22Rv1 (cell line): ENCODE measurements at regions not wholly inside any gene's neighbourhood (a gene's known extent, or its start where the extent isn't known, plus 50 kb on each side); places are given as distances from the start of the nearest gene placed in this dataset.

Source experiments
- H3K27ac ChIP-seq: fragments of 450-650 bp; 2 replicates; pipeline ENCODE4 v1.5.1; 2017
- ZFX ChIP-seq: fragments of 450-650 bp; IDR thresholded peaks from 2 replicates; pipeline ENCODE4 v1.6.1; 2017; ENCODE audit warnings: antibody characterized with exemption, borderline replicate concordance
- TF ChIP-seq, protein P1 (sequence below): fragments of 450-650 bp; IDR thresholded peaks from 2 replicates; pipeline ENCODE4 v1.5.1; 2017; ENCODE audit warnings: mild to moderate bottlenecking

DNA sequence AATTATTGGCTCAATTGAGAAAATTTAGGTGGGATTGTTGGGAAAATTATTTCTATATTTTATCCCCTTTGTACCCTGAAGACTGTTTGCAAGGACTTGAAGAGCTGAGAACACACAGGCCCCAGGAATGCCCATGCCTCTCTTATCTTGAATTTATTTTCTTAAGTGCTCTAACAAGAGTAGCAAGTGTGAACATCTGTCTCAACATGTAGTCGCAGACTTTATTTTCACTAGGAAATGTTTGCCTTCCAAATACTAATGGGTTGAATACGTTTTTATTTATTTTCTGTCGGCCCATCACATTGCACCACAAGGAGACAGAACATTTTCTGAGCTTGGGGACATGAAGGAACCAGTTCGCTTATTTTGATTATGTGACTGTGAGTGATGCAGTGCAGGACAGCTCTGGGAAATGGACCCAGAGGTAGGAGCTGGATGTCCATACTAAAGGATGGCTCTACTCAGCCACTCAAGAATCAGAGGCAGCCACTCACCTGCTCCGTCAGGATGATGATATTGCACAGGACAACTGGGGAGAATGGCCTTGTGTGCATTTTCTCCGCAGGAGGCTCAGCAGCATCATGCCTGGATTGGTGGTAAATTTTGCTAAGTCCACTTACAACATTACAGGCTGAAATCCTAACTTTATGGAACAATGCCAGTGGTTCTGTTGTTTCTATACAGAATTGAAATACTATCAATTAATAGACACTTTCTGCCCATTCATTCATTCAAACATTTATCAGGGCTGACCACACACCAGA lies 332.7 kb downstream of the FGFR2 start:
- TF ChIP-seq, protein P1, sequence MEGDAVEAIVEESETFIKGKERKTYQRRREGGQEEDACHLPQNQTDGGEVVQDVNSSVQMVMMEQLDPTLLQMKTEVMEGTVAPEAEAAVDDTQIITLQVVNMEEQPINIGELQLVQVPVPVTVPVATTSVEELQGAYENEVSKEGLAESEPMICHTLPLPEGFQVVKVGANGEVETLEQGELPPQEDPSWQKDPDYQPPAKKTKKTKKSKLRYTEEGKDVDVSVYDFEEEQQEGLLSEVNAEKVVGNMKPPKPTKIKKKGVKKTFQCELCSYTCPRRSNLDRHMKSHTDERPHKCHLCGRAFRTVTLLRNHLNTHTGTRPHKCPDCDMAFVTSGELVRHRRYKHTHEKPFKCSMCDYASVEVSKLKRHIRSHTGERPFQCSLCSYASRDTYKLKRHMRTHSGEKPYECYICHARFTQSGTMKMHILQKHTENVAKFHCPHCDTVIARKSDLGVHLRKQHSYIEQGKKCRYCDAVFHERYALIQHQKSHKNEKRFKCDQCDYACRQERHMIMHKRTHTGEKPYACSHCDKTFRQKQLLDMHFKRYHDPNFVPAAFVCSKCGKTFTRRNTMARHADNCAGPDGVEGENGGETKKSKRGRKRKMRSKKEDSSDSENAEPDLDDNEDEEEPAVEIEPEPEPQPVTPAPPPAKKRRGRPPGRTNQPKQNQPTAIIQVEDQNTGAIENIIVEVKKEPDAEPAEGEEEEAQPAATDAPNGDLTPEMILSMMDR, result no peak
- TF ChIP-seq ZFX, result no peak
- H3K27ac ChIP-seq, result no peak overlapping the region

DNA sequence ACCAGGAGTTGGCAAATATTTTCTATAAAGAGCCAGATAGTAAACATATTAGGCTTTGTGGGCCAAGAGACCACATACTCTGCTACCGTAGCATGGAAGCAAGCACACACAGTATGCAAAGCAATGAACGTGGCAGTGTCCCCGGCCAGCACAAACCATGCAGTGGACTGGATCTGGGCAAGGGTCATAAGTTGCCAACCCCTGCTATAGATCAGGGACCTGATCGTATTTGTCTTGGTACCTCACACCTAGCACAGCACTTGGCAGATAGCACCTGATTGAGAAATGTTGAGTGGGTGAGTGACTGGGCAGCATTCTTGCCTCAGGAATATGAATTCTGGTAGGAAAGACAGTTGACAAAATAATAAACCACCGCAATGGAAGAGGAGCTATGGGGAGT lies 331.9 kb downstream of the FGFR2 start:
- TF ChIP-seq, protein P1, result no peak
- no peak for TF ChIP-seq ZFX
- no peak overlapping the region for H3K27ac ChIP-seq

DNA sequence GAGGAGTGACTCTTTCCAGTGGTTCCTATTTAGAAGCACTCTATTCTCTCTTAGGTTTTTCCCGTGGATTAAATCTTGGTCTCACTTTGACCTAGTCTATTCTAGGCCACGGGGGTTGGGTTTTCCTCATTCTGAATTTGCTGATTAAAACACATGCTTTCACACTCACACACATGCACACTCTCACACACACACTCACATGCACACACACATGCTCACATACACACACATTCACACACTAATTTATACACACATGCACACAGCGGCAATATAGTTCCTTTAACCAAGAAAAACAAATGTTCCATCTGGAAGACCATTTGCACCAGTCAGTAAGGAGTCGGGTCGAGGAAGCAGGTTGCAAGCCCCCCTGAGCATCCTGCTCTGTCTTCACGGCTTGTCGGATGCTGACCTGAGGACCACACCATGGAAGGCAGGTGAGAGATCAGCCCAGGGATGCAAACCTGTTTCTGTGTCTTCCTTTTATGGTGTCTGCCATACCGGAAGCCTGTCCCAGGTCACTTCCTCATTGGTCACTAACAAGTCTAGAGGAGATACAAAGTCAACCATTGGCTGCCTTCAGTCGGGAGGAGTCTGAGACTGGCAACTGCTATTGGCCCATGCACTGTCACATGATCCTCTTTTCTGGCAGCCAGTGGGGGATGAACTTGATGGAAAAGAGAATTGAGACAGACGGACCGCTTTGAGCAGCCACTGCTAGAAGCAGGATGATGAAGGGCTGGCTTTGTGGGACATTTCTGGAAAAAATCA lies 330.8 kb downstream of the FGFR2 start:
- no peak overlapping the region for H3K27ac ChIP-seq
- TF ChIP-seq, protein P1, result no peak
- TF ChIP-seq ZFX, result no peak

DNA sequence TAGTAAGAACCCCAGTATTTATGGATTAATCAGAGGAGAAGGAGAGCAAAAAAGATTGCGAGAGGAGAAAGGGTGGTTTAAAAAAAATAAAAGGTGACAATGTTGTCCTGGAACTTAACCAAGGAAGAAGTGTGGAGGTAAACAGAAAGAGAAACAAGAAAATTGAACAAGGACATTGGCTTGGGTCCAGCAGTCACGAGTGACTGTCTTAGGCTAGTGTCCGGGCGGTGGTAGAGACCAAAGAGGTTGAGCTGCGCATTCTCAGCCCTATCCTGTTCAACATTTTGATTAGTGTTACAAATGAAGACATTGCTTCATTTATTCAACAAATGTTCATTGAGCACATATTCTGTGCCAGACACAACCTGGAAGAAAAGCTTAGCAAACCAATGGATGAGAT lies 329.9 kb downstream of the FGFR2 start:
- no peak for TF ChIP-seq ZFX
- TF ChIP-seq, protein P1, result no peak
- no peak overlapping the region for H3K27ac ChIP-seq

DNA sequence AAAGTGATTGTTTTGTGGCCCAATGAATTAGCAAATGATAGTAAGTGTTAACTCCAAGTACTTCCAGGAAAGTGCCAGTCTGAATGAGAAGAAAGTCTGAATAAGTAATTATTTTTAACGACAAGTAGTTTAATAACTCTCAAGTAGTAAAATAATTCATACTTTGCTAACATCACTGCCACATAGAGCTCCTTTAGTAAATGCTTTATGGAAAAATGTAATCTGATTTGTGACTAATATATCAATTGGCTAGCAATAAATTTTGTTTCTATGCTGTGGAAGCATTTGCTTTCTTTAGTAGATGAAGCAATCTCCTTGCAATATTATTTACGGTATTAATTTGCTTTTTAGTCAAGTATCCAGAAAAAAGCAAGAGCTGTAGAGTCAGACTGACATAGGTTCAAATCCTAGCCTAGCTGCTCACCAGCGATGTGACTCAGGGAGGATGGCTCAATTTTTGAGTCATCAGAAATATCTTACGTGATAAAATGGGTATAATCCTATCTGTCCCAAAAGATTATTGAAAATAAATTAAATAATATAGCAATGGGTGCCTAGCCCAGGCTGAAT lies 329.3 kb downstream of the FGFR2 start:
- TF ChIP-seq, protein P1, result no peak
- no peak for TF ChIP-seq ZFX
- no peak overlapping the region for H3K27ac ChIP-seq

DNA sequence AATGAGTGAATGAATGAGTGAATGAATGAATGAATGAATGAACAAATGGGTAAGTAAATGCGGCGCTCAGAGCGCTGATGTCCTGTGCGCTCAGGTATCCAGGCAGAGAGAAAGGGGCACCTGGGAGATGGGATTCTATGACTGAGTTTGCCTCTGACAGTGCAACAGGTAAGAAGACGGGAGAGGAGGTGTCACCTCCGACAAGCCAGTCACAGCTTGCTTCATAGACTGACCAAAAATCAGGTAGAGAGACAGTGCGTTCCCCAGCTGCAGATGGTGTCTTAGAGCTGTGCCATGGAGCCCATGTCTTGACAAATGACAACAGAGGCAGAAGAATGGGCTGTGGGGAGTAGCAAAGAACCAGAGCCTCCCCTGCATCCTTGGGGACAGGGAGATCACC lies 327.3 kb downstream of the FGFR2 start:
- TF ChIP-seq, protein P1, result no peak
- no peak for TF ChIP-seq ZFX
- H3K27ac ChIP-seq, result no peak overlapping the region

DNA sequence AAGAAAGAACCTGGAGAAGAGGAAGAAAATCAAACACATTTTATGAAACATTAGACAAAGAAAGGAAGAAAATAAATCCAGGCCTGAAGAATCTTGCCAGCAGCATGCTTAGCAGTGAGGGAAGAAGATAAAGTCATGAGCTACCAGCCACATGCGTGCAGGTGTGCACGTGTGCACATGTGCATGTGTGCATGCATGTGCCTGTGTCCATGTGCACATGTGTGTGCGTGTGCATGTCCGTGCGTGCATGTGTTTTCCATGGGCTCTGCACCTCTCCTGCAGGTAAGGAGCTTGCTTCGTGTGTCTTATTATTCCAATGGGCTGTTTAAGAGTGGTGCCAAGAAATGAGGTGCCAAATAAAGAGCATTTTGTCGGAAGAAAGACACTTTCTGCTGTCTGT lies 322.2 kb downstream of the FGFR2 start:
- H3K27ac ChIP-seq, result no peak overlapping the region
- TF ChIP-seq, protein P1, result no peak
- TF ChIP-seq ZFX, result no peak
